ENCODE measurements at regions not wholly inside any gene's neighbourhood (a gene's known extent, or its start where the extent isn't known, plus 50 kb on each side); places are given as distances from the start of the nearest gene placed in this dataset.

DNA sequence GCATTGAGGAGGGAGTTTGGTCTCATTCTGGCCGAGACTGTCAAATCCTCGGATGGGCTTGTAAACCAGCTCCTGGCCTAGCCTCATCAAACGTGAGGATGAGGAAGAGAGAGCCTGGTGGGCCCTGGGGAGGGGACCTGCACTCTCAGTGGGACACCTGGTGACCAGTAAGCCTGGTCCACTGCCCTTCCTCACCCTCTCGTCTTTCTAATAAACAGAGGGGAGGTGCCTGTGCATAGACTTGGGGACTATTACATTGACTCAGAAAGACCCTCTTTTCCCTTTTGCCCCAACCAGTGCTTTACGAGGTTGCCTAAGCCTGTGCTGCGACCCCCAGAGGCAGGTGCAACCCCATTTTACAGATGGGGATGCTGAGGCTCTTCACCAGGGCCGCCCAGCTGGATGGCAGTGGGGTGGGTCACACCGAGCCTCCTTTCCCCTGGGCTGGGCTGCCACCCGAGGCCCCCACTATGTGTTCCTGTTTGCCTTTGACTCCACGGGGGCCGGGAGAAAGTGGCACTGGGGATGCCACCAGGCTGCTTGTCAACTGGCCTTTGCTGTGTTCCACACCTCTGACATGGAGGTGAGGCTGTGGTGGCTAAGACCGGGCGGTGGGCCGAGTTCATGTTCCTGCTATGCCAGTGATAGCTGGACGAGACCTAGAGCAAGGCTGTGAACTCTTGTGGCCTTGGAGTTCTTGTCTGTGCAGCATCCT lies 85.9 kb downstream of the GLI2 start:
- H3K4me3 ChIP-seq (ENCODE audit: low read depth, low read length) = no peak overlapping the region
- no peak for DNase-seq (ENCODE audit: low read depth)
- no peak for TF ChIP-seq CTCF (IDR thresholded peaks at IDR 0.05; ENCODE audit: low read depth, low read length)
- no peak for TF ChIP-seq MYC (IDR thresholded peaks at IDR 0.05; ENCODE audit: low read depth, low read length)
- no peak for TF ChIP-seq MAX (IDR thresholded peaks at IDR 0.05; ENCODE audit: low read depth, low read length)
- no peak for TF ChIP-seq POLR2A (IDR thresholded peaks at IDR 0.05; ENCODE audit: extremely low read depth, insufficient read length)

GRCh38 chr2:120822933-120823332 lies 87.3 kb downstream of the GLI2 start:
- DNase-seq (ENCODE audit: low read depth) = no peak
- no peak overlapping the region for H3K4me3 ChIP-seq (ENCODE audit: low read depth, low read length)
- TF ChIP-seq POLR2A (IDR thresholded peaks at IDR 0.05; ENCODE audit: extremely low read depth, insufficient read length) (no peak), MYC (IDR thresholded peaks at IDR 0.05; ENCODE audit: low read depth, low read length) (no peak), CTCF (IDR thresholded peaks at IDR 0.05; ENCODE audit: low read depth, low read length) (no peak), MAX (IDR thresholded peaks at IDR 0.05; ENCODE audit: low read depth, low read length) (no peak)

DNA sequence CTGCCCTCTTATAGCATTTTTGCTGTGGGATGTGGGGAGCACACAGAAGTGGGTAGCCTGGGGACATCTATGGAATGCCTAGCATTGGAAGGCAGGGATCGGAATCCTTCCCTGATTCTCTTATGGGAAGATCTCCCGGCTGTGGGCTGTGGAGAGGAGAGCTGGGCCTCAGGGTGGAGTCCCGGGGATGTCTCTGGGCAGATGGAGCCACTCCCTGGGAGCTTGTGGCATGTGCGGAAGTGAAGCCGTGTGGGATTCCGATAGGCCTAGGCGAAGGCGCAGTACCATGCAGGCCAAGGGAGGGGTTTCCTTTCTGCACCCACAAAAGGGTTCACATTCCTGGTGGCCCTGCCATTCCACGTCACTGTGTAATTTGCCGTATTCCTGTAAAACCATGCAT lies 87.9 kb downstream of the GLI2 start:
- H3K4me3 ChIP-seq (ENCODE audit: low read depth, low read length) = no peak overlapping the region
- no peak for TF ChIP-seq MAX (IDR thresholded peaks at IDR 0.05; ENCODE audit: low read depth, low read length)
- no peak for TF ChIP-seq CTCF (IDR thresholded peaks at IDR 0.05; ENCODE audit: low read depth, low read length)
- no peak for TF ChIP-seq POLR2A (IDR thresholded peaks at IDR 0.05; ENCODE audit: extremely low read depth, insufficient read length)
- no peak for TF ChIP-seq MYC (IDR thresholded peaks at IDR 0.05; ENCODE audit: low read depth, low read length)
- no peak for DNase-seq (ENCODE audit: low read depth)

GRCh38 chr2:120824246-120824645 lies 88.6 kb downstream of the GLI2 start:
- DNase-seq (ENCODE audit: low read depth) = no peak
- TF ChIP-seq POLR2A (IDR thresholded peaks at IDR 0.05; ENCODE audit: extremely low read depth, insufficient read length) = no peak
- TF ChIP-seq CTCF (IDR thresholded peaks at IDR 0.05; ENCODE audit: low read depth, low read length) = no peak
- no peak for TF ChIP-seq MYC (IDR thresholded peaks at IDR 0.05; ENCODE audit: low read depth, low read length)
- no peak for TF ChIP-seq MAX (IDR thresholded peaks at IDR 0.05; ENCODE audit: low read depth, low read length)
- H3K4me3 ChIP-seq (ENCODE audit: low read depth, low read length) = no peak overlapping the region

DNA sequence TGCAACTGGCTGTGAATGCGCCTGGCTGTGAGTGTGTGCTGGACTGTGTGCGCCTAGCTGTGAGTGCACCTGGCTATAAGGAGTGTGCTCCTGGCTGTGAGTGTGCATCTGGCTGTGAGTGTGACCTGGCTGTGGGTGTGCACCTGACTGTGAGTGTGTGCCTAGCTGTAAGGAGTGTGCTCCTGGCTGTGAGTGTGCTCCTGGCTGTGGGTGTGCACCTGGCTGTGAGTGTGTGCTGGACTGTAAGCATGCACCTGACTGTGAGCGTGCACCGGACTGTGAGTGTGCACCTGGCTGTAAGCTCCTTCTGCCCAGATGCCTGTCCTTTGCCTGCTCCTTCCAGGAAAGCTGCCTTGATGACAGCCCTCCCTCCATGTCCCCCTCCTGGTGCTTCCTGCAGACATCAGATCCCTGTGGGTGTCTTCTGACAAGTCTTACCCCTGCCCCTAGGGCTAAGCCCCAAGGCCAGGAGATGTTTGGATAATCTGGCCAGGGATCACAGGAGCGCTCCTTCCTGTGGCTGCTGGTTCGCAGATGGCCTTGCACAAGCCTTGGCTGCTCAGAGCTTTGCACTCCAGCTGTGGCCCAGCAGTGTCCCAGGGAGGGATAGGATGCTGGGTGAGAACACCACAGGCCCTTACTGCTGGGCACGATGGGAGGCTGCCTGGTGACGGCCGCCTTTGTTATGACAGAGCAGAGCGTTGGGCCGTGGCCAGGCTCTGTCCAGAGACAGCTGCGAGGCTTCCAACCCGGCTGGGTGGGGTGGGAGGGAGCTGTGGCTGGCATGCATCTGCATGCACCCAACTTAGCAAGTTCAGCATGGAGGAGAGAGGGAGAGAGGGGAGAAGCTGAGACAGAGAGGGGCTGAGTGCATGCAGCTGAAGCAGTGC lies 89.9 kb downstream of the GLI2 start:
- TF ChIP-seq MYC (IDR thresholded peaks at IDR 0.05; ENCODE audit: low read depth, low read length) (no peak), POLR2A (IDR thresholded peaks at IDR 0.05; ENCODE audit: extremely low read depth, insufficient read length) (no peak), CTCF (IDR thresholded peaks at IDR 0.05; ENCODE audit: low read depth, low read length) (no peak), MAX (IDR thresholded peaks at IDR 0.05; ENCODE audit: low read depth, low read length) (no peak)
- H3K4me3 ChIP-seq (ENCODE audit: low read depth, low read length) = no peak overlapping the region

More for the DNA sequence above, 89.9 kb downstream of the GLI2 start:
- no peak for DNase-seq (ENCODE audit: low read depth)

Data from NB4 (cell line).